ENCODE measurements at regions not wholly inside any gene's neighbourhood (a gene's known extent, or its start where the extent isn't known, plus 50 kb on each side); places are given as distances from the start of the nearest gene placed in this dataset.

- no peak overlapping the region for H3K27ac ChIP-seq (ENCODE audit: control insufficient read depth, insufficient read depth)
- no peak for FAIRE-seq
- no peak for TF ChIP-seq CREM (IDR thresholded peaks at IDR 0.05; ENCODE audit: low read depth)
- no peak for TF ChIP-seq MLLT1 (IDR thresholded peaks at IDR 0.05)
- no peak for TF ChIP-seq RAD51 (IDR thresholded peaks at IDR 0.05)
- TF ChIP-seq IRF3 (IDR thresholded peaks at IDR 0.05): no peak
- TF ChIP-seq LARP7 (IDR thresholded peaks at IDR 0.05): no peak
- no peak overlapping the region for H3K4me3 ChIP-seq
- no peak overlapping the region for H3K9ac ChIP-seq (ENCODE audit: control insufficient read depth, insufficient read depth, low read length)
- no peaks in the 10 kb centered on the region for H3K79me2 ChIP-seq (ENCODE audit: control insufficient read depth, insufficient read depth, low read length)
- in situ Hi-C loops (cut with MboI): no loop called here
- SMC1A ChIA-PET (ENCODE audit: uncharacterized antibody, unreplicated experiment): no interaction called here
- H3K4me2 ChIP-seq (ENCODE audit: control insufficient read depth, insufficient read depth): no peak overlapping the region
- POLR2A ChIA-PET: no interaction called here
- H3K36me3 ChIP-seq (ENCODE audit: control insufficient read depth in 2 of 2, insufficient read depth in 2 of 2, low read length in 1 of 2): no peaks in the 10 kb centered on the region
- CTCF ChIA-PET: no interaction called here
- no peaks in the 10 kb centered on the region for H4K20me1 ChIP-seq (ENCODE audit: control insufficient read depth, insufficient read depth)
- no peak overlapping the region for H2AFZ ChIP-seq (ENCODE audit: control insufficient read depth, low read depth, low read length)
- no peak for ATAC-seq
- intact Hi-C loops (cut with micrococcal nuclease; ENCODE audit: unreplicated experiment): no loop called here
- H3K9me3 ChIP-seq (replicated peaks; ENCODE audit: control insufficient read depth, insufficient read depth, low read length): no peaks in the 10 kb centered on the region; the same call in 2 of the 3 replicates
- RAD21 ChIA-PET (ENCODE audit: unreplicated experiment): no interaction called here
- H3K4me1 ChIP-seq (ENCODE audit: control insufficient read depth, insufficient read depth, low read length): no peaks in the 10 kb centered on the region
- no peak for DNase-seq (ENCODE audit: low read depth, low spot score)
- WGBS (ENCODE audit: insufficient coverage, insufficient replicate concordance, low lambda C conversion rate, missing lambda C conversion rate): 27% methylated on average over 3 of the region's 3 CpGs
- no TSS peak for BruUV-seq (replicated peaks)
- no peaks in the 10 kb centered on the region for H3K27me3 ChIP-seq (replicated peaks in 1 of 2; ENCODE audit: control insufficient read depth in 2 of 2, insufficient read depth in 2 of 2, low read length in 1 of 2)
These were observed 223.7 kb downstream of the SQOR start for GRCh38 chr15:45858491-45858890.

- SMC1A ChIA-PET (ENCODE audit: uncharacterized antibody, unreplicated experiment): no interaction called here
- H3K79me2 ChIP-seq (ENCODE audit: control insufficient read depth, insufficient read depth, low read length): no peaks in the 10 kb centered on the region
These were observed 227.2 kb downstream of the SQOR start for GRCh38 chr15:45862034-45862433.

More at GRCh38 chr15:45862034-45862433, 227.2 kb downstream of the SQOR start:
- H3K4me3 ChIP-seq: no peak overlapping the region
- BruUV-seq (replicated peaks): no TSS peak
- no peak for DNase-seq (ENCODE audit: low read depth, low spot score)
- FAIRE-seq: no peak
- H3K36me3 ChIP-seq (ENCODE audit: control insufficient read depth in 2 of 2, insufficient read depth in 2 of 2, low read length in 1 of 2): no peaks in the 10 kb centered on the region
- H3K9ac ChIP-seq (ENCODE audit: control insufficient read depth, insufficient read depth, low read length): no peak overlapping the region
- H3K4me1 ChIP-seq (ENCODE audit: control insufficient read depth, insufficient read depth, low read length): no peaks in the 10 kb centered on the region
- no peak for ATAC-seq
- in situ Hi-C loops (cut with MboI) (no loop called here), intact Hi-C loops (cut with micrococcal nuclease; ENCODE audit: unreplicated experiment) (no loop called here)
- ChIA-PET POLR2A (no interaction called here), RAD21 (ENCODE audit: unreplicated experiment) (no interaction called here), CTCF (no interaction called here)
- H3K27ac ChIP-seq (ENCODE audit: control insufficient read depth, insufficient read depth): no peak overlapping the region
- no peak overlapping the region for H3K4me2 ChIP-seq (ENCODE audit: control insufficient read depth, insufficient read depth)
- H2AFZ ChIP-seq (ENCODE audit: control insufficient read depth, low read depth, low read length): no peak overlapping the region
- no peaks in the 10 kb centered on the region for H4K20me1 ChIP-seq (ENCODE audit: control insufficient read depth, insufficient read depth)
- H3K9me3 ChIP-seq (replicated peaks; ENCODE audit: control insufficient read depth, insufficient read depth, low read length): no peaks in the 10 kb centered on the region; the same call in 2 of the 3 replicates
- WGBS (ENCODE audit: insufficient coverage, insufficient replicate concordance, low lambda C conversion rate, missing lambda C conversion rate): 0% methylated on average over 2 of the region's 2 CpGs
- H3K27me3 ChIP-seq (replicated peaks in 1 of 2; ENCODE audit: control insufficient read depth in 2 of 2, insufficient read depth in 2 of 2, low read length in 1 of 2): no peaks in the 10 kb centered on the region
- TF ChIP-seq JUNB (IDR thresholded peaks at IDR 0.05): no peak
- TF ChIP-seq SREBF2 (IDR thresholded peaks at IDR 0.05; ENCODE audit: low read length): no peak
- no peak for TF ChIP-seq ASH2L (IDR thresholded peaks at IDR 0.05; ENCODE audit: borderline replicate concordance, low read depth)
- TF ChIP-seq NR2C2 (IDR thresholded peaks at IDR 0.05; ENCODE audit: borderline replicate concordance, control insufficient read depth, insufficient read length, low read depth): no peak
- no peak for TF ChIP-seq POLR2AphosphoS2 (IDR thresholded peaks at IDR 0.05; ENCODE audit: low read depth, low read length)
- no peak for TF ChIP-seq NKRF (conservative IDR thresholded peaks at IDR 0.05)

Data from GM12878 (cell line).